Muscle layer of duodenum (tissue), 2 donors: ENCODE measurements at regions not wholly inside any gene's neighbourhood (a gene's known extent, or its start where the extent isn't known, plus 50 kb on each side); places are given as distances from the start of the nearest gene placed in this dataset.
A peak's percentile ranks its signal among the peaks of the same experiment; 100 is the strongest.

Source experiments
- H3K27ac ChIP-seq: one replicate; pipeline ENCODE4 v1.7.0; 2013; ENCODE audit warnings: mild to moderate bottlenecking, low read length
- H3K27me3 ChIP-seq: one replicate; pipeline ENCODE4 v1.7.0; 2013; ENCODE audit warnings: low read depth, mild to moderate bottlenecking, control low read depth, low read length
- H3K36me3 ChIP-seq, 2 donors: one replicate each; pipeline ENCODE4 v1.7.0; 2013; ENCODE audit warnings: low read length in 2 of 2, control low read depth in 1 of 2, mild to moderate bottlenecking in 1 of 2; ENCODE audit not compliant: insufficient read depth in 2 of 2, control insufficient read depth in 1 of 2
- H3K4me1 ChIP-seq, 2 donors: one replicate each; pipeline ENCODE4 v1.7.0; 2013; ENCODE audit warnings: low read length in 2 of 2, mild to moderate bottlenecking in 2 of 2, control low read depth in 1 of 2, moderate library complexity in 1 of 2; ENCODE audit not compliant: insufficient read depth in 2 of 2, control insufficient read depth in 1 of 2
- H3K4me3 ChIP-seq, 2 donors: one replicate each; pipeline ENCODE4 v1.7.0; 2013; ENCODE audit warnings: low read length in 2 of 2, low read depth in 1 of 2, mild to moderate bottlenecking in 1 of 2
- H3K9me3 ChIP-seq, 2 donors: one replicate each; pipeline ENCODE4 v1.7.0; 2013; ENCODE audit warnings: low read length in 2 of 2, control low read depth in 1 of 2, mild to moderate bottlenecking in 1 of 2; ENCODE audit not compliant: control insufficient read depth in 1 of 2
- donor health status: healthy.

DNA sequence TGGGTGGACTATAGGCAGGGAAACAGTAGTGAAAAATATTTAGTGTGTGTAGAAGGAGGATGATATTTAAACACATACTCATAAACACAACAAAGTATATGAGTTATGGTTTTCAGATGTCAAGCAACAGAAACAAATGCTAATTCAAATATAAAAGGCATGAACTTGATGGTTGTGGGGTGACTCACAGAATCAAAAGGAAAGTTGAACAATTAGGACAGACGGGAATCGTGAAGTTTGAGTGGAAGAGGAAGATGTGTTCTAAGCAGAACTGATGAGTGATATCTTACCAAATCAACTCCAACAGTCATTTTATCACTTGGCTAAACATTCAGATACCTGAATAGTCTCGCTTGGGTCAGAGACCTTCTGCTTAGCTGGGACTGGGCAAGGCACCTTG is 53.6 kb upstream of the ITGA6 start:
- Histone ChIP-seq H3K4me3 (no peak overlapping the region), H3K36me3 (no peaks in the 10 kb centered on the region), H3K27me3 (no peaks in the 10 kb centered on the region), H3K4me1 (no peaks in the 10 kb centered on the region), H3K27ac (peak overlapping the region; percentile 29), H3K9me3 (peaks cover 0 to 3% of the 10 kb centered on the region in 2 donors)

DNA sequence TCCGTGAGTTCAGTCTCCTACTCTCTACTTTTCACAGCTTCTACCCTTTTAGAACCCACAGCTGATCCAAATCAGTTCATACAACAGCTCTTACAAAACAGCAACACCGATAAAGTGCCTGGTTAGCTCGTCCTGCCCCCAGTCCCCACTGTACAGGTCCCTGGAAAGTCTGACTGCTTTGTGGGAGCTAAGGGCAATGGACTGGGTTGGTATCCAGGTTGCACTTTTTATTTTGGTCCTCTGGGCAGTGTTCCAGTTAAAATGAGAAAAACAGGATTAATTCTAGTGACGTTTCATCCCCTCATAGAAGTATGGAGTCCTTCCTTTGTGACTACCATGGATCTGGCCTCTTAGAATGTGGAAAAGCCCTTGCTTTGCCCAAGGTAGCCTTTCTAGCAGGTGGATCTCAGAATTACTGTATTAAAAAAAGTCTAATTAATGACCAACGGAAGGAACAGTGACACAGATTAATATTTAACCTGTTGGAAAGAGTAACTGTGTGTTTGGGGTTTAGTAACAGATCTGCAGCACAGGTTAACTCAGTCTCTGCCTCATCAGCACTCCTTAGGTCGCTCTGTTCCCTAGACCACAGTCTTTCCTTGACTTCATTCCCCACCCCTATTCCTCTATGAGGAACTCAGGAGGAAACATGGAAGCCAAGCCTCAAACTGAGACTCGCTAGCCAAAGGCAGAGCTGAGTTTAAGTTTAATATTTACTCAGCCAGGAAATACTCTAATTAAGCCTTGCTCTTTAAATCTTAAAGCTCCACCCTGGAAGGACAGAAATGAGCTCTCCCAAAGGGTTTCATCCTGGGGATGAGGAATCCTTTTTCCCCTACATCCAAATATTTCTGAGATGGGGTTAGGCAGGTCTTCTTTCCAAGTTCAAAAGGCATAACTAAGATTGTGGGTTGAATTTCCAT is 52.8 kb upstream of the ITGA6 start:
- Histone ChIP-seq H3K27ac (peak overlapping the region; percentile 29), H3K4me3 (no peak overlapping the region), H3K4me1 (no peaks in the 10 kb centered on the region), H3K36me3 (no peaks in the 10 kb centered on the region), H3K27me3 (no peaks in the 10 kb centered on the region), H3K9me3 (peaks cover 0 to 4% of the 10 kb centered on the region in 2 donors)

GRCh38 chr2:172375251-172375650 is 52.1 kb upstream of the ITGA6 start:
- no peaks in the 10 kb centered on the region for H3K4me1 ChIP-seq
- H3K36me3 ChIP-seq: no peaks in the 10 kb centered on the region
- no peak overlapping the region for H3K4me3 ChIP-seq
- H3K27me3 ChIP-seq: no peaks in the 10 kb centered on the region
- peaks cover 0 to 2% of the 10 kb centered on the region in 2 donors for H3K9me3 ChIP-seq
- peak overlapping the region; percentile 29 for H3K27ac ChIP-seq

DNA sequence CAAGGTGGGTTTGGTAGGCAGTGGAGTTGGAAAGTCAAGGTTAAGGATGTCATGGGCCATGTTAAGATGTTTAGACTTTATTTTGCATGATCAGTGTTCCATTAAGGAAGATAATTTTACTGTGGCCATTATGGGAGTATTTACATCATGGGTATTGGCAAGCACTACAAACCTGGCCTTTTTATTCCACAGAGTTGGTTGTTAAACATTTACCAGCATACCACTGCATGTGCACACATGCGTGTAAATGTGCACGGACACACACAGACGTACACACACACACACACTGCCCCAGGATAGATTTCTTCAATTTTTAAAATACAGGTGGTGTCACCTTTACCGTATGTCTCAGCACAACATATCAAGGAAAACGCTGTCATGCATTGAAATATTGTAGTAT is 51.4 kb upstream of the ITGA6 start:
- Histone ChIP-seq H3K27me3 (no peaks in the 10 kb centered on the region), H3K4me1 (no peaks in the 10 kb centered on the region), H3K36me3 (no peaks in the 10 kb centered on the region), H3K27ac (no peak overlapping the region), H3K4me3 (no peak overlapping the region), H3K9me3 (peaks cover 0 to 2% of the 10 kb centered on the region in 2 donors)

GRCh38 chr2:172376505-172377125 is 50.8 kb upstream of the ITGA6 start:
- H3K27me3 ChIP-seq: no peaks in the 10 kb centered on the region
- no peak overlapping the region for H3K27ac ChIP-seq
- H3K4me1 ChIP-seq: no peaks in the 10 kb centered on the region
- H3K9me3 ChIP-seq: peaks cover 0 to 2% of the 10 kb centered on the region in 2 donors
- H3K4me3 ChIP-seq: no peak overlapping the region
- no peaks in the 10 kb centered on the region for H3K36me3 ChIP-seq

DNA sequence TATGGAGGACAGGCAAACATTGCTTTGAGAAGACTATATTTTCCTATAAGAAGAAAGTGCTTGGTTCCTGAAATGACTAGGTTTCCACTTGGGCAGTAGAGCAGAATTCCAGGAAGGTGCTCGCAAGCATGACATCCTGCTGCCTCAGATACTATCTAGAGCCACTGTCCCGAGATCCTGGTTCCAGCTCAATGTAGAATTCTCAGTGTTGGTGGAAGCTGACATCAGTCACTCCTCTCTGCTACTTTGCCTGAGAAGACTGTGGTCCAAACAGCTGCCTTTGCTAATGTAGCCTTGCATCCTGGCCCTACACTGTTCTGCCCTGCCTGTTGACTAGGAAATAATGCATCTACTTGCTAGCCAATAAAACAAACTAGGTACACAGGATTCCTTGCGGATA is 50.0 kb upstream of the ITGA6 start:
- no peaks in the 10 kb centered on the region for H3K36me3 ChIP-seq
- H3K4me3 ChIP-seq: no peak overlapping the region
- peaks cover 0 to 2% of the 10 kb centered on the region in 2 donors for H3K9me3 ChIP-seq
- no peaks in the 10 kb centered on the region for H3K27me3 ChIP-seq
- no peak overlapping the region for H3K27ac ChIP-seq
- no peaks in the 10 kb centered on the region for H3K4me1 ChIP-seq
